Natural killer cell treated with Interleukin-12 subunit alpha and Interleukin-12 subunit beta and Interleukin-15 and Interleukin-18, amount 100 ng/mL, for 72 hours (primary cell): ENCODE measurements at regions not wholly inside any gene's neighbourhood (a gene's known extent, or its start where the extent isn't known, plus 50 kb on each side); places are given as distances from the start of the nearest gene placed in this dataset.

Experiments
- ATAC-seq, 2 donors: fragments of 150-1000 bp; cut with Tn5 transposase in 1 of 2; sonication (Bioruptor Pico), chemical (Tn5 transposase) in 1 of 2; 2 replicates each; pipeline ENCODE4 v1.10.0; 2021
- DNase-seq: peaks from one replicate; pipeline ENCODE4 v3.0.0; 2022; ENCODE audit warnings: low spot score
- H3K27ac Mint-ChIP-seq, 2 donors: 1 replicate in 1 of 2; 2 replicates in 1 of 2; pipeline ENCODE4 v1.8.0; 2022; ENCODE audit warnings: mixed read lengths in 2 of 2, mild to moderate bottlenecking in 1 of 2, moderate library complexity in 1 of 2
- H3K27me3 Mint-ChIP-seq, 2 donors: 1 replicate in 1 of 2; 2 replicates in 1 of 2; pipeline ENCODE4 v1.8.0; 2022; ENCODE audit warnings: mixed read lengths in 2 of 2
- H3K36me3 Mint-ChIP-seq: one replicate; pipeline ENCODE4 v1.8.0; 2022; ENCODE audit warnings: mixed read lengths
- H3K4me1 Mint-ChIP-seq, 2 donors: 1 replicate in 1 of 2; 2 replicates in 1 of 2; pipeline ENCODE4 v1.8.0; 2022; ENCODE audit warnings: low read depth in 2 of 2, mixed read lengths in 2 of 2, mild to moderate bottlenecking in 1 of 2
- H3K4me3 Mint-ChIP-seq: one replicate; pipeline ENCODE4 v1.8.0; 2022; ENCODE audit warnings: mixed read lengths
- H3K9me3 Mint-ChIP-seq: 2 replicates; pipeline ENCODE4 v1.8.0; 2022; ENCODE audit warnings: mixed read lengths

GRCh38 chr22:49331878-49332277 lies 495.8 kb downstream of the BRD1 start:
- Mint-ChIP-seq H3K27ac (no peak overlapping the region), H3K9me3 (no peaks in the 10 kb centered on the region), H3K4me1 (no peaks in the 10 kb centered on the region), H3K27me3 (peaks cover 6 to 12% of the 10 kb centered on the region in 2 donors), H3K36me3 (peaks cover 2% of the 10 kb centered on the region), H3K4me3 (no peak overlapping the region)
- ATAC-seq (no peak), DNase-seq (no peak)

GRCh38 chr22:49331223-49331815 lies 496.4 kb downstream of the BRD1 start:
- H3K9me3 Mint-ChIP-seq, result no peaks in the 10 kb centered on the region
- H3K27me3 Mint-ChIP-seq, result peaks cover 6 to 12% of the 10 kb centered on the region in 2 donors
- H3K36me3 Mint-ChIP-seq, result peaks cover 6% of the 10 kb centered on the region
- H3K27ac Mint-ChIP-seq, result no peak overlapping the region
- H3K4me1 Mint-ChIP-seq, result no peaks in the 10 kb centered on the region
- DNase-seq, result no peak
- no peak overlapping the region for H3K4me3 Mint-ChIP-seq
- no peak for ATAC-seq

GRCh38 chr22:49330421-49331222 lies 497.1 kb downstream of the BRD1 start:
- no peak overlapping the region for H3K4me3 Mint-ChIP-seq
- ATAC-seq, result peak; percentile 18 to 26
- H3K4me1 Mint-ChIP-seq, result no peaks in the 10 kb centered on the region
- no peak for DNase-seq
- H3K36me3 Mint-ChIP-seq, result peaks cover 6% of the 10 kb centered on the region
- H3K27me3 Mint-ChIP-seq, result peaks cover 6 to 12% of the 10 kb centered on the region in 2 donors
- no peak overlapping the region for H3K27ac Mint-ChIP-seq
- H3K9me3 Mint-ChIP-seq, result no peaks in the 10 kb centered on the region

- H3K27me3 Mint-ChIP-seq, result peaks cover 6 to 12% of the 10 kb centered on the region in 2 donors
- no peak for DNase-seq
- peaks cover 6% of the 10 kb centered on the region for H3K36me3 Mint-ChIP-seq
These were observed 498.0 kb downstream of the BRD1 start for GRCh38 chr22:49329636-49330035.

GRCh38 chr22:49328630-49329405 lies 498.9 kb downstream of the BRD1 start:
- Mint-ChIP-seq H3K9me3 (no peaks in the 10 kb centered on the region), H3K4me3 (no peak overlapping the region)
- DNase-seq, result no peak

More at GRCh38 chr22:49329636-49330035, 498.0 kb downstream of the BRD1 start:
- no peak for ATAC-seq
- no peak overlapping the region for H3K4me3 Mint-ChIP-seq
- H3K4me1 Mint-ChIP-seq, result no peaks in the 10 kb centered on the region
- H3K9me3 Mint-ChIP-seq, result no peaks in the 10 kb centered on the region
- H3K27ac Mint-ChIP-seq, result no peak overlapping the region

GRCh38 chr22:49328118-49328475 lies 499.6 kb downstream of the BRD1 start:
- peaks cover 12 to 16% of the 10 kb centered on the region in 2 donors for H3K27me3 Mint-ChIP-seq
- H3K27ac Mint-ChIP-seq, result no peak overlapping the region
- no peak for DNase-seq
- no peaks in the 10 kb centered on the region for H3K9me3 Mint-ChIP-seq
- H3K4me3 Mint-ChIP-seq, result no peak overlapping the region
- H3K4me1 Mint-ChIP-seq, result no peaks in the 10 kb centered on the region
- no peak for ATAC-seq
- peaks cover 6% of the 10 kb centered on the region for H3K36me3 Mint-ChIP-seq

More at GRCh38 chr22:49328630-49329405, 498.9 kb downstream of the BRD1 start:
- ATAC-seq, result no peak
- no peak overlapping the region for H3K27ac Mint-ChIP-seq
- H3K27me3 Mint-ChIP-seq, result peaks cover 6 to 12% of the 10 kb centered on the region in 2 donors
- H3K4me1 Mint-ChIP-seq, result no peaks in the 10 kb centered on the region
- H3K36me3 Mint-ChIP-seq, result peaks cover 6% of the 10 kb centered on the region

- no peaks in the 10 kb centered on the region for H3K9me3 Mint-ChIP-seq
- no peak for DNase-seq
These were observed 500.1 kb downstream of the BRD1 start for GRCh38 chr22:49327411-49328117.

GRCh38 chr22:49326558-49326957 lies 501.1 kb downstream of the BRD1 start:
- Mint-ChIP-seq H3K27me3 (peaks cover 10 to 13% of the 10 kb centered on the region in 2 donors), H3K27ac (no peak overlapping the region), H3K9me3 (no peaks in the 10 kb centered on the region), H3K4me1 (no peaks in the 10 kb centered on the region), H3K4me3 (no peak overlapping the region), H3K36me3 (peaks cover 6% of the 10 kb centered on the region)
- DNase-seq (no peak), ATAC-seq (no peak)

More at GRCh38 chr22:49327411-49328117, 500.1 kb downstream of the BRD1 start:
- H3K27ac Mint-ChIP-seq, result no peak overlapping the region
- no peaks in the 10 kb centered on the region for H3K4me1 Mint-ChIP-seq
- peaks cover 13 to 14% of the 10 kb centered on the region in 2 donors for H3K27me3 Mint-ChIP-seq
- no peak overlapping the region for H3K4me3 Mint-ChIP-seq
- H3K36me3 Mint-ChIP-seq, result peaks cover 6% of the 10 kb centered on the region
- ATAC-seq, result no peak

GRCh38 chr22:49325531-49326395 lies 501.9 kb downstream of the BRD1 start:
- Mint-ChIP-seq H3K4me3 (no peak overlapping the region), H3K9me3 (no peaks in the 10 kb centered on the region), H3K4me1 (no peaks in the 10 kb centered on the region), H3K27ac (no peak overlapping the region), H3K36me3 (peaks cover 6% of the 10 kb centered on the region), H3K27me3 (peaks cover 10 to 13% of the 10 kb centered on the region in 2 donors)
- DNase-seq (no peak), ATAC-seq (no peak)

GRCh38 chr22:49324527-49325491 lies 502.9 kb downstream of the BRD1 start:
- H3K9me3 Mint-ChIP-seq, result no peaks in the 10 kb centered on the region

GRCh38 chr22:49323751-49324415 lies 503.8 kb downstream of the BRD1 start:
- Mint-ChIP-seq H3K36me3 (peaks cover 6% of the 10 kb centered on the region), H3K27ac (no peak overlapping the region), H3K4me1 (no peaks in the 10 kb centered on the region), H3K27me3 (peaks cover 19 to 28% of the 10 kb centered on the region in 2 donors), H3K4me3 (no peak overlapping the region), H3K9me3 (no peaks in the 10 kb centered on the region)
- ATAC-seq (no peak), DNase-seq (no peak)

More at GRCh38 chr22:49324527-49325491, 502.9 kb downstream of the BRD1 start:
- Mint-ChIP-seq H3K4me1 (no peaks in the 10 kb centered on the region), H3K36me3 (peaks cover 6% of the 10 kb centered on the region), H3K27me3 (peaks cover 12 to 19% of the 10 kb centered on the region in 2 donors), H3K27ac (no peak overlapping the region), H3K4me3 (no peak overlapping the region)
- DNase-seq (no peak), ATAC-seq (peak in 1 of 2 donors; percentile 47)
